Activated T-helper 2 cell treated with anti-CD3 and anti-CD28 coated beads, Interferon-gamma antibody, Interleukin-2, Interleukin-4, amounts not matched to agents 10 μg/mL and 5 μg/mL and 100 μg/mL, durations not matched to agents 14 hours and 24 hours and 36 hours (primary cell): ENCODE measurements at regions not wholly inside any gene's neighbourhood (a gene's known extent, or its start where the extent isn't known, plus 50 kb on each side); places are given as distances from the start of the nearest gene placed in this dataset.
"Not testable (repeated sequence)": the region's sequence is repeated elsewhere in the genome, so short reads cannot be mapped to it uniquely, and the experiment has no call there.

Experiments
- DNase-seq: peaks from one replicate; pipeline ENCODE4 v3.0.0; 2021; ENCODE audit warnings: low spot score
- H3K27ac Mint-ChIP-seq: one replicate; pipeline ENCODE4 v1.8.0; 2021; ENCODE audit warnings: mixed read lengths
- H3K27me3 Mint-ChIP-seq: one replicate; pipeline ENCODE4 v1.8.0; 2021; ENCODE audit warnings: low read depth, mixed read lengths
- H3K36me3 Mint-ChIP-seq: one replicate; pipeline ENCODE4 v1.8.0; 2021; ENCODE audit warnings: low read depth, mixed read lengths
- H3K4me1 Mint-ChIP-seq: one replicate; pipeline ENCODE4 v1.8.0; 2021; ENCODE audit warnings: low read depth, mixed read lengths
- H3K4me3 Mint-ChIP-seq: one replicate; pipeline ENCODE4 v1.8.0; 2021; ENCODE audit warnings: low read depth, mild to moderate bottlenecking, moderate library complexity, mixed read lengths
- H3K9me3 Mint-ChIP-seq: one replicate; pipeline ENCODE4 v1.8.0; 2021; ENCODE audit warnings: mixed read lengths
- intact Hi-C: fragments of 100-400 bp; cut with micrococcal nuclease; formaldehyde crosslinking; loops from one replicate; pipeline ENCODE4 v1.15.1; 2023

DNA sequence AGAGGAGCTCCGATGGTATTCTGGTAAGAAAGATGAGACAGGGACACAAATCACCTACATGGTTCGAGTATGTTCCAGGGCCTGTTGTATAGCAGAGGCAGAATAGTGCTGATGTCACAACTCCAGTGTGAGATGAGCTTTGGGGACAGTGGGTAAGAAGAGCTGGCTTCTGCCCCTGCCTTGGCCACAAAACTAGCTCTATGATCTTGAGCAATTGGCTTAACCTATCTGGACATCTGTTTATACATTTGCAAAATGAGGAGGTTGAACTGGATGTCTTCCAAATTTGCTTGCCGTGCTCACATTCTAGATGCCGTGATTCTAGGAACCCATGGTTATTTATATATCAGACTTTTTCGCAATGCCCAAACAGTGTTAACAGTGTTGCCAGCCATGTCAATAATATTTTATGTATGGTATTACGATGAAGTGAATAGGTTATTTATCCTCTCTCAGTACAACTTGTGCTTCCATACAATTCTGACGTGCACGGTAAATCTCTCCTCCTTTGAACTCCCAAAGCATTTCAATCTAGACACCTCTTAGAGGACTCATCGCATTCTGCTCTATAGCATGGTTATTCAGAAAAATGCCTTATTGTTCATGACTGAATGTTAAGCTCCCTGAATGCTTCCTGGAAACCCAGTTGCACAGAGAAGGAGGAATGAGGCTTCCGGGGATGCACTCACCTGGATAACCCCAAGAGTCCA, 316.0 kb downstream of the FOXO1 start:
- no peak for DNase-seq
- H3K27me3 Mint-ChIP-seq, result no peaks in the 10 kb centered on the region
- intact Hi-C loops, result no loop called here
- H3K4me1 Mint-ChIP-seq, result no peaks in the 10 kb centered on the region
- no peaks in the 10 kb centered on the region for H3K9me3 Mint-ChIP-seq
- H3K4me3 Mint-ChIP-seq, result no peak overlapping the region
- no peak overlapping the region for H3K27ac Mint-ChIP-seq
- H3K36me3 Mint-ChIP-seq, result no peaks in the 10 kb centered on the region

DNA sequence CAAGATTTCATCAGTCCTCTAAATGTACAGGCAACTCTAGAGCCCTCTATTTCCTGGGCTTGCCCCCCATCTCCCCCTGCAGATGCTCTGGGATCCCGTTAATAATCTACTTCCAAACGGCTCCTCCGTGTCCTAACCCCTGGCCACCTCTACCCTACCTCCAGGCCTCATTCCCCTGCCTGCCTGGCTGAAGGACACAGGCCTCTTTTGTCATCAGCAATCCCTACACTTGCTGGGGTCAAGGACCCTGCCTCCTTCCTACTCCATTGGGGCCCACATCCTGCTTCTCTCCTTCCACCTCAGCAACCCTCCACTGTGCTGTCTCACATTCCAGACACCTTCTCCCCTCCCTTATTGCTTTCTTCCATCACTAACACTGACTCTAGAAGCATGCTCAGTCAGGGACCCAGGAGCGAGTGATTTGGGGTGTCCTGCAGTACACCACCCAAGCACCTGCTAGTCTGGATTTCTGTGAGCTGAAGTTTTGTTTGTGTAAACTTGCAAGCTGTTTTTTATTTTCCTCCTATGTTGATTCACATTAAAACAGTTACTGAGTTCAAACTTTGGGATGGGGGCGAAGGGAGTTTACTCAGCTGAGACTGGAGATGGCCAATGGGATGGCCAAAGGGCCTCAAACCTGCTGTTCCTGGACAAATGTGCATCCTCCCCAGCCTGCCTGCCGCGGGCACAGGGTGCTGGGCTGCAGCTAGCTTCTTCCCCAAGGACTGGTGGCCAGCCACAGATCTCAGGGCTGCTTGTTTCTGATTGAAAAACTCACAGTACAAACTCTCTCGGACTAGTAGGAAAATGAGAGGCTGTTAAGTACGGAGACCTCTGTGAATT, 314.7 kb downstream of the FOXO1 start:
- H3K4me3 Mint-ChIP-seq, result no peak overlapping the region
- intact Hi-C loops, result no loop called here
- no peaks in the 10 kb centered on the region for H3K36me3 Mint-ChIP-seq
- no peak for DNase-seq
- no peaks in the 10 kb centered on the region for H3K27me3 Mint-ChIP-seq
- no peak overlapping the region for H3K27ac Mint-ChIP-seq
- H3K4me1 Mint-ChIP-seq, result no peaks in the 10 kb centered on the region
- H3K9me3 Mint-ChIP-seq, result no peaks in the 10 kb centered on the region

DNA sequence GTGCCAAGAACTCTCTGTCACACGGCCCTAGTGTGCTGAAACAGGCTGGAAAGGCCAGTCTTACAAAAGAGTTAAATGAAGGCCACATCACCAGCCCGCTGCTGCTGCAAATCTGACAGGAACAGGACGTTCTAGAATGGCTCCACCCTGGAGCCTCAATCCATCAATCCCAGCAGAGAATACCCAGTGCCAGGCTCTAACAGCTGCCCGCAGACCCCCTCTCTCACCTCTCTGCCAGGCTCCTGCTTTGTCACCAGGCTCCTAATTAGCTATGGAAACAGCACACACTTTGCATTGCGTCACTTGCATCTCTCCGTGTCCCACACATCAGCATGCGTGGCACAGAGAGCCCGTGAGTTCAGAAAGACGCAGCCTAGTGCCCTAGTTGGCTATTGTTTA, 314.1 kb downstream of the FOXO1 start:
- intact Hi-C loops, result no loop called here
- H3K4me3 Mint-ChIP-seq, result no peak overlapping the region
- no peak for DNase-seq
- H3K36me3 Mint-ChIP-seq, result no peaks in the 10 kb centered on the region
- H3K27me3 Mint-ChIP-seq, result no peaks in the 10 kb centered on the region
- no peak overlapping the region for H3K27ac Mint-ChIP-seq
- no peaks in the 10 kb centered on the region for H3K4me1 Mint-ChIP-seq
- H3K9me3 Mint-ChIP-seq, result no peaks in the 10 kb centered on the region

DNA sequence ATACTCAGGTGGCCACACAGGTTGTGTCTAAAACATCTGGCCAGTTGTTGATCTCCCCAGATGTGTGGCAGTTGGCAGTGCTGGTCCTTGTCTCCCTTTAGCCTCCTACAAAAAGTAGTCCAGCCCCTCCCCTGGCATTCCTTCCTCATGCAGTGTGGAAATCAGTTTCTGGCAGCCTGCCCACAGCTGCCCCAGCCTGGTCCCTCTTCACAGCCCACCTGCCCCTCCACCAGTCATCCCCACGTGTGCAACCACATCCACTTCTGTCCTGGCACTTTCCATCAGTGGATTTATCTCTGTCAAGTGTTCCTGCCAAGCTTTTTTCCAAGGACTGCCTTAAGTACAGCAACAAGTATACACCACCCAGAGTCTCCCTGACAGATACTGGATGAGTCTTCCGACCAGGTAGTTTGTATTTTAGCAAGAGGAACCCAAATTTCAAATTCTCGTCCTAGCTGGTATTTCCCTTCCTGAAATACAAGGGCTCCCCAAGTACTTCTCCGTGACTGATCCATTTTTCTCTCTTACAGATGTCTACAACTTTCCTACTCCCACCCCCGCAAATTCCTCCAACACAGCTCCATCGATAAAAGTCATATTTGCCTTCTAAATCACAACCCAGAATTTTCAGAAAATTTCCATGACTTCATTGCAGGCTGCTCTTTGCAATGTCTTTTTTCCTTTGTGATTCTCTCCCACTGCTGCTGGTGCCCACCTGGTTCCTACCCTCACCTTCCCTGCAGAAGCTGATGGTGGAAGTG, 313.5 kb downstream of the FOXO1 start:
- no peaks in the 10 kb centered on the region for H3K4me1 Mint-ChIP-seq
- H3K36me3 Mint-ChIP-seq, result no peaks in the 10 kb centered on the region
- intact Hi-C loops, result no loop called here
- H3K27ac Mint-ChIP-seq, result no peak overlapping the region
- H3K4me3 Mint-ChIP-seq, result no peak overlapping the region
- no peak for DNase-seq
- no peaks in the 10 kb centered on the region for H3K27me3 Mint-ChIP-seq
- no peaks in the 10 kb centered on the region for H3K9me3 Mint-ChIP-seq

DNA sequence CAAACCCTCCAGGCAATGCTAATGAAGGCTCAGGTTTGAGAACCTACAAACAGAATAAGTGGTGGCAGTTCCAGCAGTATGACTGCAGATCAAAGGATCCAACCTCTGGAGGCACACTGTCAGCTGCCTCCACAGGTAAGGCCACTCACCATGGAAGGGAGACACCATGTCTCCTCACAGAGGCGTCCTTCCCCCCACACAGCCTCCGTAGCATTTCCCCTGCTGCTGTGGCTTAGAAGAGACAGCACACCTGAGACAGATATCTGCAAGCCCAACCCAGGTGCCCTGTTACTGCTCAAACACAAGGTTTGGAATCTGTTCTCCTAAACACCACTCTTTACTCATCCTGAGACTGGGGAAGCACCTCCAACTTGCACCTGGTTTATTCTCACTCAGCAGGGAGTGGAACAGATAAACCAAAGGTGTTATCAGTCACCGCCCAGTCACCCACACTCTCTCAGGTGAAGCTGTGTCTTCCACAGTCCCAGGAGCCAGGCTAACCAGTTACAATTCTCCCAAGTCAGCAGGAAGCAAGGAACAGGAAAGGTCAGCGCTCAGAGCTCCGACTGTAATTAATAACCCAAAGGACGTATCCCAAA, 311.2 kb downstream of the FOXO1 start:
- Mint-ChIP-seq H3K4me3 (no peak overlapping the region), H3K4me1 (no peaks in the 10 kb centered on the region), H3K27me3 (no peaks in the 10 kb centered on the region), H3K27ac (no peak overlapping the region), H3K9me3 (no peaks in the 10 kb centered on the region), H3K36me3 (no peaks in the 10 kb centered on the region)
- no peak for DNase-seq
- intact Hi-C loops, result no loop called here

DNA sequence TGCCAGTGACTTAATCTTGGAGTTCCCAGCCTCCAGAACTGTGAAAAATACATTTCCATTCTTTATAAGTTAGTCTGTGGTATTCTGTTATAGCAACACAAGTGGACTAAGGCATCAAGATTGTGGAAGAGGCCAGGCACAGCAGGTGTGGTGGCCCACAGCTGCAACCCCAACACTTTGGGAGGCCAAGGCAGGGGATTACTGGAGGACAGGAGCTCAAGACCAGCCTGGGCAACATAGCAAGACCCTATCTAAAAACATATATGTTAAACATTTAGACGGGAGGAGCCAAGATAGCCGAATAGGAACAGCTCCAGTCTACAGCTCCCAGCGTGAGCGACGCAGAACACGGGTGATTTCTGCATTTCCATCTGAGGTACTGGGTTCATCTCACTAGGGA, 310.4 kb downstream of the FOXO1 start:
- no peak overlapping the region for H3K27ac Mint-ChIP-seq
- intact Hi-C loops, result no loop called here
- DNase-seq, result no peak
- no peaks in the 10 kb centered on the region for H3K27me3 Mint-ChIP-seq
- H3K36me3 Mint-ChIP-seq, result no peaks in the 10 kb centered on the region
- H3K4me3 Mint-ChIP-seq, result no peak overlapping the region
- no peaks in the 10 kb centered on the region for H3K9me3 Mint-ChIP-seq
- H3K4me1 Mint-ChIP-seq, result no peaks in the 10 kb centered on the region

DNA sequence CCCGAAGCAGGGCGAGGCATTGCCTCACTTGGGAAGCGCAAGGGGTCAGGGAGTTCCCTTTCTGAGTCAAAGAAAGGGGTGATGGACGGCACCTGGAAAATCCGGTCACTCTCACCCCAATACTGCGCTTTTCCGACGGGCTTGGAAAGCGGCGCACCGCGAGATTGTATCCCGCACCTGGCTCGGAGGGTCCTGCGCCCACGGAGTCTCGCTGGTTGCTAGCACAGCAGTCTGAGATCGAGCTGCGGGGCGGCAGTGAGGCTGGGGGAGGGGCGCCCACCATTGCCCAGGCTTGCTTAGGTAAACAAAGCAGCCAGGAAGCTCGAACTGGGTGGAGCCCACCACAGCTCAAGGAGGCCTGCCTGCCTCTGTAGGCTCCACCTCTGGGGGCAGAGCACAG, 310.0 kb downstream of the FOXO1 start:
- intact Hi-C loops, H3K4me3 Mint-ChIP-seq: not testable (repeated sequence)

DNA sequence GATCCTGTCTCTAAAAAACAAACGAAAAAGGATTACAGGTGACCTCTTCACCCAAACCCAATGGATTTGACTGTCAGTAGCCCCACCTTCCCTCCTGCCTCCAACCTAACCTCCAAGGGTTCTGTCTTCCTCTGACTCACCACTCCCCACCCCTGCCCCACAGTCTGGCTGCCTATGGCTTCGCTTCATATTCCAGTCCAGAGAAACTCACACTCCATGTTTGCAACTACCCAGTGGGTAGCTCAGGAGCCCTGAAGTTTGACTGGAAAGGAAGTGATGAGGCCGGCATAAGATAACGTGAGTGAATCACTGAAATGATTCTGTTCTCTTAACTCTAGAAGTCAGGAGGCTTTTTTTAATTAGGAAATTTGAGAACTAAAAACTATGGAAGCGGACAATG, 303.9 kb downstream of the FOXO1 start:
- Mint-ChIP-seq H3K4me1 (peaks cover 9% of the 10 kb centered on the region), H3K4me3 (no peak overlapping the region), H3K27ac (no peak overlapping the region), H3K9me3 (no peaks in the 10 kb centered on the region), H3K27me3 (peaks cover 2% of the 10 kb centered on the region), H3K36me3 (no peaks in the 10 kb centered on the region)
- DNase-seq, result no peak
- intact Hi-C loops, result no loop called here

More for the DNA sequence above, 310.0 kb downstream of the FOXO1 start:
- H3K27ac Mint-ChIP-seq, H3K9me3 Mint-ChIP-seq, H3K36me3 Mint-ChIP-seq, H3K27me3 Mint-ChIP-seq, DNase-seq, H3K4me1 Mint-ChIP-seq: not testable (repeated sequence)

DNA sequence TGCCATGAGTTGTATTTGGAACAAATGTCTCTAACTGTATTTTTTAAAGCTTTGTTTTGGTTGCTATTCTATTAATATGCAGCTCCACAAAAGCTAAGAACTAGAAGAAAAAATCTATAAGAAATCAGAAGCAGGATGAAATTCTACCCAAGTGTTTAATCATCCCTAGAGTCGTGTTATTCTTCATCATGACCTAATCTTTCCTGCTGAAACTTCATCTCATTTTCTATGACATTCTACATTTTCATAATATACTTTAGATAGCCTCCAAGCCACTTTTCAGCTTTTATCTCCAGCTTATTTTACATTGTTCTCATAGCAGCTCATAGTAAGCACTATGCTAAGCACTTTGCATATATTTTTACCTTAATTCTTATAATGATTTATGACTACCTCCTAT, 302.8 kb downstream of the FOXO1 start:
- Mint-ChIP-seq H3K4me3 (no peak overlapping the region), H3K27ac (no peak overlapping the region), H3K9me3 (no peaks in the 10 kb centered on the region), H3K4me1 (peaks cover 9% of the 10 kb centered on the region), H3K27me3 (peaks cover 2% of the 10 kb centered on the region), H3K36me3 (no peaks in the 10 kb centered on the region)
- intact Hi-C loops, result no loop called here
- DNase-seq, result no peak

DNA sequence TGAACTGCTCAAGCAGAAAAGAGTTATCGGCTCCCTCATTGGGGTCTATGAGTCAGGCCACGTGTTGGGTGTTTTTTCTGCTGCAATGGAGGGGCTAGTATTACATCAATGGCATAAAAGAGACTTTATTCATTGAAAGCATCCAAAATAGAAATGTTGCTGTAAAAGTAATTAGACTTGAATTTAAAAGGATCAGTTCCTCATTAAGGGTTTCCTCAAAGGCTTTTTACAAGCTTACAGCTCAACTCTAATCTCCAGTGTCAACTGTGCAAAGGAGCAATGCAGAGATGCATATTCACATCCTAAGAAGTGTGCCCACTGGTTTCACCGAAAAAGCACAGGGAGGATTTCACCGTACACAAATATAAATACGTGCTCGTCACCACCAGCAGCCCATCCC, 300.3 kb downstream of the FOXO1 start:
- no peaks in the 10 kb centered on the region for H3K36me3 Mint-ChIP-seq
- peaks cover 2% of the 10 kb centered on the region for H3K27me3 Mint-ChIP-seq
- no peaks in the 10 kb centered on the region for H3K9me3 Mint-ChIP-seq
- intact Hi-C loops, result no loop called here
- no peak overlapping the region for H3K27ac Mint-ChIP-seq
- peaks cover 22% of the 10 kb centered on the region for H3K4me1 Mint-ChIP-seq
- no peak overlapping the region for H3K4me3 Mint-ChIP-seq
- no peak for DNase-seq

DNA sequence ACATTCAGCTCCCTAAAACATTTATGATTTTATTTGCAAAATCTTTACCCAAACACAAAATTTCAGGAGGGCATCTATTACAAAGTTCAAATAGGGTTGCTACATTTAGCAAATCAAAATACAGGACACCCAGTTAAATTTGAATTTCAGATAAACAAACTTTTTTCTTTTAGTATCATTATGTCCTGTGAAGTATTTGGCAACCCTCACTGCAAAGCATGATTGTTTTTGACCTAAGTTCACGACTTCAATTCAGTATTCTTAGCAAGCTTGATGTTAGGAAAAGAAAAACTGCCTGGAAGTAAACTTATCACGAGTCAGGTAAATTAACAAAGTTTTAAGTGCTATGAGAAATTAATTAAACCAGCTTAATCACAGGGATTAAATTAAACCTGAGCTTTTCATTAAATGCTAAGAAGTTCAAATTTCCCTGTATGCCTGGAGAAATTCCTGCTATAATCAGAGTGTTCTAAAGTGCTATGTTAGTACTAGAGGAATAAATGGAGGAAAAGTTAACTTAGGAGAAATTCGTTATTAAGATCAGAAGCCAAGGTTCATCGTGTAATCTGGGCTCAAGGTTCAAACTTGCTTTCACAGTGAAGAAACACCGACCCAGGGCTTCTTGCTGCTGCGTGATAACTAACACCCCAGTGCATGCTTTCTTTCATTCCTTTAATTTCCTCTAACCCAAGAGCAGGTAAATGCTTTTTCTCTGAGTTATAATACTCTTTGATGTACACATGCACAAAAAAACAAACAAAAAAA, 298.1 kb downstream of the FOXO1 start:
- DNase-seq, result no peak
- Mint-ChIP-seq H3K9me3 (peaks cover 4% of the 10 kb centered on the region), H3K27me3 (peaks cover 2% of the 10 kb centered on the region), H3K4me1 (peaks cover 31% of the 10 kb centered on the region), H3K4me3 (no peak overlapping the region), H3K27ac (no peak overlapping the region), H3K36me3 (no peaks in the 10 kb centered on the region)
- intact Hi-C loops, result no loop called here

DNA sequence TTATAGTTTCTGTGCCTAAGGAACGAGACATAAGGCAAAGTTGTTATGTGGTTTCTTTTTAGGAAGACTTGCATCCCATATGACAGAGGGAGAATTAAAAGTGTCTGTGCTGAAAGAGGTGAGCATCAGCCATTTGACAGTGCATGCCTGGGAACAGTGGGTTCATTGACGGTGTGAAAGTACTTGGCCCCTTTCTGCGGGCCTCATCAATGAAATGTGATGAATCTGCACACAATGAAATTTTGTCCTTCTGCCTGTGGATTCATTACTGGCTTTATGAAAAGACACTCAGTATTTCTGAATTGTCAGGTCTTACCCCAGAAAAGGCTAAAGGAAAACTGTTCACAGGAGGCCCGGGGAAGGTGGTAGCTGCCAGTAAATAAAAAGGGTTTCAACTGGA, 295.8 kb downstream of the FOXO1 start:
- intact Hi-C loops, result loop anchor here (5.0 to 10.0 kb wide), 3 partner anchors 146 to 343 kb away; no protein-coding TSS in a partner anchor
- H3K4me1 Mint-ChIP-seq, result peaks cover 34% of the 10 kb centered on the region
- DNase-seq, result no peak
- peaks cover 5% of the 10 kb centered on the region for H3K36me3 Mint-ChIP-seq
- no peak overlapping the region for H3K27ac Mint-ChIP-seq
- peaks cover 8% of the 10 kb centered on the region for H3K9me3 Mint-ChIP-seq
- no peak overlapping the region for H3K4me3 Mint-ChIP-seq
- peaks cover 2% of the 10 kb centered on the region for H3K27me3 Mint-ChIP-seq
